Endothelial cell of umbilical vein (primary cell): ENCODE measurements at regions not wholly inside any gene's neighbourhood (a gene's known extent, or its start where the extent isn't known, plus 50 kb on each side); places are given as distances from the start of the nearest gene placed in this dataset.

Source experiments
- BruUV-seq: library from RNA; stranded (reverse); fragments of 400-500 nt; replicated peaks from 2 replicates; lab custom pipeline; 2021; lab: Mats Ljungman, UMichigan
- CTCF ChIA-PET: fragments of 300-600, 350-600 bp; sonication (Branson Sonifier 250); formaldehyde crosslinking; loops from one replicate; lab custom pipeline; 2021; ENCODE audit warnings: antibody characterized with exemption, inconsistent platforms; lab: Charles Lee
- POLR2A ChIA-PET: fragments of 300-600, 350-600 bp; sonication (Branson Sonifier 250); formaldehyde crosslinking; loops from one replicate; lab custom pipeline; 2021; ENCODE audit warnings: antibody characterized with exemption, inconsistent platforms; lab: Charles Lee
- DNase-seq: peaks from one replicate; pipeline ENCODE4 v3.0.0-alpha.2; 2011; ENCODE audit warnings: low read depth, low spot score
- FAIRE-seq: peaks from 2 replicates; lab custom pipeline; 2011; peaks lifted over from hg19 to GRCh38; lab: Jason Lieb, UNC
- H2AFZ ChIP-seq: 2 replicates; pipeline ENCODE4 v1.6.0; 2012; ENCODE audit warnings: low read depth, low read length, control low read depth, inconsistent platforms
- H3K27ac ChIP-seq: 2 replicates; pipeline ENCODE4 v1.5.1; 2011; ENCODE audit warnings: low read depth, mild to moderate bottlenecking, control low read depth, low read length, moderate library complexity; ENCODE audit not compliant: insufficient read depth
- H3K27me3 ChIP-seq, 2 experiments: 2 replicates each; pipeline versions ENCODE4 v1.6.0 to v1.6.1; 2011; ENCODE audit warnings: low read length in 2 of 2, mixed read lengths in 1 of 2; ENCODE audit not compliant: control insufficient read depth in 2 of 2, insufficient read depth in 2 of 2
- H3K36me3 ChIP-seq, 2 experiments: 2 replicates in 1 of 2; 3 replicates in 1 of 2; pipeline ENCODE4 v1.5.1; 2011; ENCODE audit warnings: low read length in 2 of 2, mild to moderate bottlenecking in 1 of 2, moderate library complexity in 1 of 2; ENCODE audit not compliant: control insufficient read depth in 2 of 2, insufficient read depth in 2 of 2; ENCODE audit errors: extremely low read depth in 1 of 2
- H3K4me1 ChIP-seq: 3 replicates; pipeline ENCODE4 v1.5.1; 2011; ENCODE audit warnings: mild to moderate bottlenecking, low read length; ENCODE audit not compliant: control insufficient read depth, insufficient read depth; ENCODE audit errors: extremely low read depth
- H3K4me2 ChIP-seq: 2 replicates; pipeline ENCODE4 v1.6.1; 2011; ENCODE audit warnings: low read length, control low read depth, mixed read lengths; ENCODE audit not compliant: insufficient read depth
- H3K4me3 ChIP-seq, 3 experiments: fragments of 200-600 bp in 1 of 3; sonication (generic), shearing (Covaris generic) in 1 of 3; replicated peaks in 1 of 3; 2 replicates each; pipeline ENCODE4 v1.5.1; 2011 to 2016; ENCODE audit warnings: control low read depth in 3 of 3, low read length in 3 of 3, mild to moderate bottlenecking in 2 of 3, inconsistent platforms in 1 of 3, low read depth in 1 of 3, moderate library complexity in 1 of 3; ENCODE audit not compliant: insufficient read depth in 1 of 3
- H3K79me2 ChIP-seq: 2 replicates; pipeline ENCODE4 v1.6.0; 2012; ENCODE audit warnings: low read length, inconsistent platforms; ENCODE audit not compliant: control insufficient read depth, insufficient read depth
- H3K9ac ChIP-seq: replicated peaks from 2 replicates; pipeline ENCODE3; 2011; ENCODE audit warnings: low read length, control low read depth; ENCODE audit not compliant: insufficient read depth; ENCODE audit errors: extremely low read depth
- H3K9me1 ChIP-seq: replicated peaks from 3 replicates; pipeline ENCODE4 v1.6.0; 2011; ENCODE audit warnings: mild to moderate bottlenecking, low read length; ENCODE audit not compliant: control insufficient read depth, insufficient read depth; ENCODE audit errors: extremely low read depth
- H3K9me3 ChIP-seq: replicated peaks from 2 replicates; pipeline ENCODE4 v1.5.1; 2012; ENCODE audit warnings: low read length, inconsistent platforms; ENCODE audit not compliant: control insufficient read depth, insufficient read depth
- H4K20me1 ChIP-seq: replicated peaks from 2 replicates; pipeline ENCODE3; 2011; ENCODE audit warnings: mild to moderate bottlenecking, low read length; ENCODE audit not compliant: control insufficient read depth, insufficient read depth; ENCODE audit errors: extremely low read depth
- EZH2 ChIP-seq: IDR thresholded peaks from 2 replicates; pipeline ENCODE4 v1.6.1; 2012; ENCODE audit warnings: borderline replicate concordance, low read depth, mild to moderate bottlenecking, moderate library complexity, low read length, inconsistent platforms; ENCODE audit not compliant: severe bottlenecking
- FOS ChIP-seq: IDR thresholded peaks from 2 replicates; pipeline ENCODE4 v1.6.1; 2011; ENCODE audit warnings: mild to moderate bottlenecking, low read length, moderate library complexity, borderline replicate concordance; ENCODE audit not compliant: insufficient read depth
- GATA2 ChIP-seq: IDR thresholded peaks from 2 replicates; pipeline ENCODE4 v1.7.0; 2011; ENCODE audit warnings: low read depth, mild to moderate bottlenecking, moderate library complexity, mixed read lengths, low read length; ENCODE audit not compliant: insufficient read length, insufficient read depth
- POLR2A ChIP-seq: IDR thresholded peaks from 2 replicates; pipeline ENCODE4 v1.6.1; 2012; ENCODE audit warnings: low read depth, mild to moderate bottlenecking, control low read depth, low read length
- dilution Hi-C: fragments of 300-500 bp; cut with MboI; formaldehyde crosslinking; loops from one replicate; pipeline ENCODE4 v1.15.0; 2019; ENCODE audit warnings: low sequenced_read_pairs; ENCODE audit not compliant: extremely low pct_ligation_motif_present
- intact Hi-C: fragments of 100-400 bp; cut with micrococcal nuclease; formaldehyde crosslinking; loops from one replicate; pipeline ENCODE4 v1.10.0; 2022
- TF ChIP-seq, protein P1 (sequence below): IDR thresholded peaks from 2 replicates; pipeline ENCODE4 v1.6.1; 2011; ENCODE audit not compliant: insufficient read depth, insufficient read length

DNA sequence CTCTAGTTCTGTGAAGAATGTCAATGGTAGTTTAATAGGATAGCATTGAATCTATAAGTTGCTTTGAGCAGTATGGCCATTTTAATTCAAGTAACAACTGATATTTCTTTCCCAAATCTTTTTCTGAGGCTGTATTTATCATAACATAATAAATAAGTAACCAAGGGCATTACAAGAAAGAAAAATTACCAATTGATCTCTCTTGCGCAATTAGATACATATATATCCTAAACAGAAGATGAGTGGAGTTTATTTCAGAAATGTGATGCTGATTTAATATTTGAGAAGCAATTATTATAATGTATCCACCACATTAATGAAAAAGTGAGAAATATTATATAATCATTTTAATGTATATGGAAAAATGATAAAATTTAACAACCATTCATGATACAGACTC lies 802.5 kb upstream of the AGA start:
- Histone ChIP-seq H2AFZ (no peak overlapping the region), H3K27ac (no peak overlapping the region), H3K4me2 (no peak overlapping the region), H3K36me3 (no peaks in the 10 kb centered on the region), H4K20me1 (no peaks in the 10 kb centered on the region), H3K4me3 (no peak overlapping the region), H3K27me3 (no peaks in the 10 kb centered on the region), H3K79me2 (no peaks in the 10 kb centered on the region), H3K9me1 (no peaks in the 10 kb centered on the region), H3K9me3 (peaks cover 4% of the 10 kb centered on the region), H3K9ac (no peak overlapping the region), H3K4me1 (no peaks in the 10 kb centered on the region)
- POLR2A ChIA-PET = no interaction called here
- intact Hi-C loops (no loop called here), dilution Hi-C loops (no loop called here)
- TF ChIP-seq, protein P1, sequence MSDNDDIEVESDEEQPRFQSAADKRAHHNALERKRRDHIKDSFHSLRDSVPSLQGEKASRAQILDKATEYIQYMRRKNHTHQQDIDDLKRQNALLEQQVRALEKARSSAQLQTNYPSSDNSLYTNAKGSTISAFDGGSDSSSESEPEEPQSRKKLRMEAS = no peak
- TF ChIP-seq EZH2 = no peak
- CTCF ChIA-PET = no interaction called here
- FAIRE-seq (no peak), DNase-seq (no peak)
- BruUV-seq = no TSS peak

DNA sequence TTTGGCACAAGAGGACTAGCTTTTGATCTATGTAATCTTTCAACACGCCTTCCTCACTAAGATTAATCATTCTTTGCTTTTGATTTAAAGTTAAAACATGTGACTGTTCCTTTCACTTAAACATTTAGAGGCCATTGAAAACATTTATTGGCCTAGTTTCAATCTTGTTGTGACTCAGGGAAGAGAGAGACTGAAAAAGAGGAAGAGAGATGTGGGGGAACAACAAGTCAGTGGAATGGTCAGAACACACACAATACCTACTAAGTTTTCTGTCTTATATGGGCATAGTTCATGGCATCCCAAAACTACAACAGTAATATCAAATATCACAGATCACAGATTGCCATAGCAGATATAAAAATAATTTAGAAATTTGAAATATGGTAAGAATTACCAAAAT lies 812.9 kb upstream of the AGA start:
- Histone ChIP-seq H3K4me1 (no peaks in the 10 kb centered on the region), H3K36me3 (no peaks in the 10 kb centered on the region), H3K9me3 (peaks cover 4% of the 10 kb centered on the region), H2AFZ (no peak overlapping the region), H3K9ac (no peak overlapping the region), H3K9me1 (no peaks in the 10 kb centered on the region), H3K4me2 (no peak overlapping the region), H3K27ac (no peak overlapping the region), H3K79me2 (no peaks in the 10 kb centered on the region), H3K4me3 (no peak overlapping the region), H4K20me1 (no peaks in the 10 kb centered on the region), H3K27me3 (no peaks in the 10 kb centered on the region)
- no peak for DNase-seq
- CTCF ChIA-PET = no interaction called here
- POLR2A ChIA-PET = no interaction called here
- dilution Hi-C loops (no loop called here), intact Hi-C loops (no loop called here)
- no peak for TF ChIP-seq POLR2A
- no peak for TF ChIP-seq FOS
- TF ChIP-seq GATA2 = no peak
- TF ChIP-seq, protein P1 = no peak
- no peak for FAIRE-seq
- BruUV-seq = no TSS peak
